WTC11 (cell line): ENCODE measurements at regions not wholly inside any gene's neighbourhood (a gene's known extent, or its start where the extent isn't known, plus 50 kb on each side); places are given as distances from the start of the nearest gene placed in this dataset.
A peak's percentile ranks its signal among the peaks of the same experiment; 100 is the strongest.
"Not testable (repeated sequence)": the region's sequence is repeated elsewhere in the genome, so short reads cannot be mapped to it uniquely, and the experiment has no call there.

Experiments used
- ATAC-seq: fragments of 200-7000 bp; cut with Tn5 transposase; 2 replicates; pipeline ENCODE4 v1.10.0; 2021; ENCODE audit warnings: mild to moderate bottlenecking, moderate library complexity
- CTCF ChIA-PET: fragments of 300-600 bp; sonication (Branson Sonifier 250); formaldehyde crosslinking; loops from one replicate; lab custom pipeline; 2021; ENCODE audit warnings: antibody characterized with exemption; lab: Charles Lee
- POLR2A ChIA-PET: fragments of 350-600 bp; sonication (Branson Sonifier 250); formaldehyde crosslinking; loops from one replicate; lab custom pipeline; 2021; ENCODE audit warnings: antibody characterized with exemption; lab: Charles Lee
- DNase-seq: peaks from one replicate; pipeline ENCODE4 v3.0.0; 2021; ENCODE audit warnings: low spot score
- H3K27ac Mint-ChIP-seq: 2 replicates; pipeline ENCODE4 v1.8.0; 2021; ENCODE audit warnings: mixed read lengths
- H3K27me3 Mint-ChIP-seq: 2 replicates; pipeline ENCODE4 v1.8.0; 2021; ENCODE audit warnings: low read depth, mild to moderate bottlenecking, moderate library complexity, mixed read lengths
- H3K36me3 Mint-ChIP-seq: 2 replicates; pipeline ENCODE4 v1.8.0; 2021; ENCODE audit warnings: mixed read lengths
- H3K4me1 Mint-ChIP-seq: 2 replicates; pipeline ENCODE4 v1.8.0; 2022; ENCODE audit warnings: mixed read lengths
- H3K4me3 Mint-ChIP-seq: 2 replicates; pipeline ENCODE4 v1.8.0; 2021; ENCODE audit warnings: mild to moderate bottlenecking, moderate library complexity, mixed read lengths
- H3K9me3 Mint-ChIP-seq: 2 replicates; pipeline ENCODE4 v1.8.0; 2021; ENCODE audit warnings: mixed read lengths
- FOXK1 ChIP-seq: sonication (generic); formaldehyde crosslinking; IDR thresholded peaks from 2 replicates; pipeline ENCODE4 v1.8.0; 2022; ENCODE audit warnings: mild to moderate bottlenecking, moderate library complexity, missing genetic modification reagents
- JUN ChIP-seq: sonication (generic); formaldehyde crosslinking; IDR thresholded peaks from 2 replicates; pipeline ENCODE4 v1.8.0; 2023; ENCODE audit warnings: mild to moderate bottlenecking, missing genetic modification reagents
- MXD4 ChIP-seq: fragments of 250-450 bp; sonication (Bioruptor Pico); IDR thresholded peaks from 2 replicates; pipeline ENCODE4 v1.8.0; 2021; ENCODE audit warnings: mild to moderate bottlenecking, moderate library complexity, borderline replicate concordance
- SMAD4 ChIP-seq: sonication (generic); formaldehyde crosslinking; IDR thresholded peaks from 2 replicates; pipeline ENCODE4 v1.8.0; 2022; ENCODE audit warnings: mild to moderate bottlenecking, missing genetic modification reagents
- TCF7 ChIP-seq: sonication (generic); formaldehyde crosslinking; IDR thresholded peaks from 2 replicates; pipeline ENCODE4 v1.8.0; 2022; ENCODE audit warnings: mild to moderate bottlenecking, low read depth, missing genetic modification reagents, moderate library complexity
- TEAD1 ChIP-seq: sonication (generic); formaldehyde crosslinking; IDR thresholded peaks from 2 replicates; pipeline ENCODE4 v1.8.0; 2022; ENCODE audit warnings: mild to moderate bottlenecking, missing genetic modification reagents
- ZNF232 ChIP-seq: sonication (generic); formaldehyde crosslinking; IDR thresholded peaks from 2 replicates; pipeline ENCODE4 v1.8.0; 2022; ENCODE audit warnings: mild to moderate bottlenecking, missing genetic modification reagents
- ZNF317 ChIP-seq: sonication (generic); formaldehyde crosslinking; IDR thresholded peaks from 2 replicates; pipeline ENCODE4 v1.8.1; 2023; ENCODE audit warnings: low read depth, mild to moderate bottlenecking, moderate library complexity, missing genetic modification reagents, borderline replicate concordance
- TF ChIP-seq, protein P1 (sequence below): sonication (generic); formaldehyde crosslinking; IDR thresholded peaks from 2 replicates; pipeline ENCODE4 v1.8.1; 2023; ENCODE audit warnings: mild to moderate bottlenecking, missing genetic modification reagents, borderline replicate concordance
- TF ChIP-seq, protein P2 (sequence below): fragments of 200-600 bp; IDR thresholded peaks from 2 replicates; pipeline ENCODE4 v1.8.0; 2022; ENCODE audit warnings: antibody characterized with exemption
- TF ChIP-seq, protein P3 (sequence below): sonication (generic); formaldehyde crosslinking; IDR thresholded peaks from 2 replicates; pipeline ENCODE4 v1.8.0; 2022; ENCODE audit warnings: mild to moderate bottlenecking, missing genetic modification reagents
- TF ChIP-seq, protein P4 (sequence below): sonication (generic); formaldehyde crosslinking; IDR thresholded peaks from 2 replicates; pipeline ENCODE4 v1.8.1; 2022; ENCODE audit warnings: mild to moderate bottlenecking, moderate library complexity, missing genetic modification reagents
- TF ChIP-seq, protein P5 (sequence below): sonication (generic); formaldehyde crosslinking; IDR thresholded peaks from 2 replicates; pipeline ENCODE4 v1.8.1; 2023; ENCODE audit warnings: mild to moderate bottlenecking, missing genetic modification reagents

DNA sequence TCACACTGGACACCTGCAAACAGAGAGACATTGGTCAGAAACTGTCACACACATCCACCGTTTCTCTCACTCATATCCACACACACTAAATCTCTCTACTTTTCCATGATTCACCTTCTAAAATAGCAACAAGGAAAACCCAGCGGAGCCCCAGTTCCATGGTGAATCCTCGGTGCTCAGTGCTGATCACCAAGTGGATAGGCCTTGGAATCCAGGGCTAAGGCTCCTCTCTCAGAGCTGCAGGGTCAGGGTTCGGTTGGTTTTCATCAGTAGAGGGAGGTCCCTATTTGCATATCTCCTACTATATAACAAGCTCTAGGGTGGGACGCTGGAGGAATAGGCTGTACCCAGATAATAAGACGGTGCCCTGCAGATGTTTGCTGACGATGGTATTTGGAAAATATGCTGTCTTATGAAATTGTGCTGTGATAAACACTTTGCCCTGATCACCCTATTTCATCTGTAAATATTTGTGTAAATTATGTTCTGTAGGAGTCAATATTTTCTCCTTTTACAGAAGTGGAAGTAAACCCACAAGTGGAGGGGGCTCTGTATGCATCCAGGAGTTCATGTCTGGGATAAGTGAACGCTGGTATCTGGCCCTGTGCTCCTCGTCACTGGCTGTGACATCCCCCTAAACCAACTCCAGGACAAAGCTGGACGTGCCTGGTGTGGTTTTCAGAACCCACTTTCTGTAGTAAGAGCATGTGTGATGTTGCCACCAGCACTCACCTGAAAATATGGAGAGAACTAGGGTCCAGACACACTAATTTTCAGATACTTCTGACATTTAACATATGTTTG is 709.2 kb downstream of the TMEM121 start (continued):
- TF ChIP-seq, protein P1, sequence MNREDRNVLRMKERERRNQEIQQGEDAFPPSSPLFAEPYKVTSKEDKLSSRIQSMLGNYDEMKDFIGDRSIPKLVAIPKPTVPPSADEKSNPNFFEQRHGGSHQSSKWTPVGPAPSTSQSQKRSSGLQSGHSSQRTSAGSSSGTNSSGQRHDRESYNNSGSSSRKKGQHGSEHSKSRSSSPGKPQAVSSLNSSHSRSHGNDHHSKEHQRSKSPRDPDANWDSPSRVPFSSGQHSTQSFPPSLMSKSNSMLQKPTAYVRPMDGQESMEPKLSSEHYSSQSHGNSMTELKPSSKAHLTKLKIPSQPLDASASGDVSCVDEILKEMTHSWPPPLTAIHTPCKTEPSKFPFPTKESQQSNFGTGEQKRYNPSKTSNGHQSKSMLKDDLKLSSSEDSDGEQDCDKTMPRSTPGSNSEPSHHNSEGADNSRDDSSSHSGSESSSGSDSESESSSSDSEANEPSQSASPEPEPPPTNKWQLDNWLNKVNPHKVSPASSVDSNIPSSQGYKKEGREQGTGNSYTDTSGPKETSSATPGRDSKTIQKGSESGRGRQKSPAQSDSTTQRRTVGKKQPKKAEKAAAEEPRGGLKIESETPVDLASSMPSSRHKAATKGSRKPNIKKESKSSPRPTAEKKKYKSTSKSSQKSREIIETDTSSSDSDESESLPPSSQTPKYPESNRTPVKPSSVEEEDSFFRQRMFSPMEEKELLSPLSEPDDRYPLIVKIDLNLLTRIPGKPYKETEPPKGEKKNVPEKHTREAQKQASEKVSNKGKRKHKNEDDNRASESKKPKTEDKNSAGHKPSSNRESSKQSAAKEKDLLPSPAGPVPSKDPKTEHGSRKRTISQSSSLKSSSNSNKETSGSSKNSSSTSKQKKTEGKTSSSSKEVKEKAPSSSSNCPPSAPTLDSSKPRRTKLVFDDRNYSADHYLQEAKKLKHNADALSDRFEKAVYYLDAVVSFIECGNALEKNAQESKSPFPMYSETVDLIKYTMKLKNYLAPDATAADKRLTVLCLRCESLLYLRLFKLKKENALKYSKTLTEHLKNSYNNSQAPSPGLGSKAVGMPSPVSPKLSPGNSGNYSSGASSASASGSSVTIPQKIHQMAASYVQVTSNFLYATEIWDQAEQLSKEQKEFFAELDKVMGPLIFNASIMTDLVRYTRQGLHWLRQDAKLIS (CRISPR knock-in tag): no peak
- TF ChIP-seq ZNF317 (CRISPR knock-in tag): no peak
- TF ChIP-seq, protein P2, sequence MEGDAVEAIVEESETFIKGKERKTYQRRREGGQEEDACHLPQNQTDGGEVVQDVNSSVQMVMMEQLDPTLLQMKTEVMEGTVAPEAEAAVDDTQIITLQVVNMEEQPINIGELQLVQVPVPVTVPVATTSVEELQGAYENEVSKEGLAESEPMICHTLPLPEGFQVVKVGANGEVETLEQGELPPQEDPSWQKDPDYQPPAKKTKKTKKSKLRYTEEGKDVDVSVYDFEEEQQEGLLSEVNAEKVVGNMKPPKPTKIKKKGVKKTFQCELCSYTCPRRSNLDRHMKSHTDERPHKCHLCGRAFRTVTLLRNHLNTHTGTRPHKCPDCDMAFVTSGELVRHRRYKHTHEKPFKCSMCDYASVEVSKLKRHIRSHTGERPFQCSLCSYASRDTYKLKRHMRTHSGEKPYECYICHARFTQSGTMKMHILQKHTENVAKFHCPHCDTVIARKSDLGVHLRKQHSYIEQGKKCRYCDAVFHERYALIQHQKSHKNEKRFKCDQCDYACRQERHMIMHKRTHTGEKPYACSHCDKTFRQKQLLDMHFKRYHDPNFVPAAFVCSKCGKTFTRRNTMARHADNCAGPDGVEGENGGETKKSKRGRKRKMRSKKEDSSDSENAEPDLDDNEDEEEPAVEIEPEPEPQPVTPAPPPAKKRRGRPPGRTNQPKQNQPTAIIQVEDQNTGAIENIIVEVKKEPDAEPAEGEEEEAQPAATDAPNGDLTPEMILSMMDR: no peak
- TF ChIP-seq ZNF232 (CRISPR knock-in tag): no peak
- no peak for TF ChIP-seq JUN
- no peak for TF ChIP-seq SMAD4 (CRISPR knock-in tag)

DNA sequence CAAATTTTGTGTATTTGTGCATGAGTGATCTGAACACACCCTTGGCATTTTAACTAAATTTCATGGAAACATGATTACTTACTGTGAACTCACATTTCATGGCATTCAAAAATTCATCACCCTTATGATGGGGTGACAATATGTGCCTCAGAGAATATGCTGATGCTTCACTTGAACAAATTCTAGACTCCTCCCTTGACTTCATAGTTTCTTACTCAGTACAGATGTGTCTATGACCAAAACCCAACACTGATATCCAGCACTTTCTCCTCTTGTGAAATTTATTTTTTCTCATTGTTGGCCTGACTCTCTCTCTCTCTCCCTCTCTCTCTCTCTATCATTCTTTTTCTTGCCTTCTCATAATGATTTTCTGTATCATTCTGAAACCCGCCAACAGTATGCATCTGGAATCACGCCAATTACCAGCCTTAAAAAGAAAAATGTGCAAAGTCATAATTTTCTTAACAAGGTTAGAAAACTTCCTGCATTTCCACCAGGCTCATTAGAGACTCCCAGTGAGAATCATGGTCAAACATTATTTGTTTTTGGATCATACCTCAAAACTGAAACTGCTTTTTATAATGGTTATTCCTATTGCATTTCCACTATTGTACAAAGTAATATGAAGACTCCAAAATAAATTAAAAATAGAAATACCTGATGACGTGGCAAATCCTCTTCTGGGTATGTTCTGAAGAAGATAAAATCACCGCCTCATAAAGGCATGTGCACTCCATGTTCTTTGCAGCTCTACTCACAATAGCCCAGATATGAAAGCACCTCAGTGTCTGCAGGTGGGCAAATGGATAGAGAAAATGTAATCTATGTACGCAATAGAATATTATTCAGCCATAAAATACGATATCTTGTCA is 722.2 kb downstream of the TMEM121 start:
- H3K36me3 Mint-ChIP-seq: peaks cover 77% of the 10 kb centered on the region
- ATAC-seq (no peak), DNase-seq (no peak)
- no peaks in the 10 kb centered on the region for H3K4me1 Mint-ChIP-seq
- H3K27me3 Mint-ChIP-seq: peaks cover 14% of the 10 kb centered on the region
- no peak for TF ChIP-seq MXD4 (CRISPR knock-in tag)
- TF ChIP-seq, protein P3, sequence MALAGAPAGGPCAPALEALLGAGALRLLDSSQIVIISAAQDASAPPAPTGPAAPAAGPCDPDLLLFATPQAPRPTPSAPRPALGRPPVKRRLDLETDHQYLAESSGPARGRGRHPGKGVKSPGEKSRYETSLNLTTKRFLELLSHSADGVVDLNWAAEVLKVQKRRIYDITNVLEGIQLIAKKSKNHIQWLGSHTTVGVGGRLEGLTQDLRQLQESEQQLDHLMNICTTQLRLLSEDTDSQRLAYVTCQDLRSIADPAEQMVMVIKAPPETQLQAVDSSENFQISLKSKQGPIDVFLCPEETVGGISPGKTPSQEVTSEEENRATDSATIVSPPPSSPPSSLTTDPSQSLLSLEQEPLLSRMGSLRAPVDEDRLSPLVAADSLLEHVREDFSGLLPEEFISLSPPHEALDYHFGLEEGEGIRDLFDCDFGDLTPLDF (CRISPR knock-in tag): no peak
- TF ChIP-seq, protein P4, sequence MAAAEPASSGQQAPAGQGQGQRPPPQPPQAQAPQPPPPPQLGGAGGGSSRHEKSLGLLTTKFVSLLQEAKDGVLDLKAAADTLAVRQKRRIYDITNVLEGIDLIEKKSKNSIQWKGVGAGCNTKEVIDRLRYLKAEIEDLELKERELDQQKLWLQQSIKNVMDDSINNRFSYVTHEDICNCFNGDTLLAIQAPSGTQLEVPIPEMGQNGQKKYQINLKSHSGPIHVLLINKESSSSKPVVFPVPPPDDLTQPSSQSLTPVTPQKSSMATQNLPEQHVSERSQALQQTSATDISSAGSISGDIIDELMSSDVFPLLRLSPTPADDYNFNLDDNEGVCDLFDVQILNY (CRISPR knock-in tag): no peak
- TF ChIP-seq TCF7 (CRISPR knock-in tag): no peak
- TF ChIP-seq TEAD1 (CRISPR knock-in tag): no peak
- no peak for TF ChIP-seq ZNF317 (CRISPR knock-in tag)
- TF ChIP-seq, protein P5, sequence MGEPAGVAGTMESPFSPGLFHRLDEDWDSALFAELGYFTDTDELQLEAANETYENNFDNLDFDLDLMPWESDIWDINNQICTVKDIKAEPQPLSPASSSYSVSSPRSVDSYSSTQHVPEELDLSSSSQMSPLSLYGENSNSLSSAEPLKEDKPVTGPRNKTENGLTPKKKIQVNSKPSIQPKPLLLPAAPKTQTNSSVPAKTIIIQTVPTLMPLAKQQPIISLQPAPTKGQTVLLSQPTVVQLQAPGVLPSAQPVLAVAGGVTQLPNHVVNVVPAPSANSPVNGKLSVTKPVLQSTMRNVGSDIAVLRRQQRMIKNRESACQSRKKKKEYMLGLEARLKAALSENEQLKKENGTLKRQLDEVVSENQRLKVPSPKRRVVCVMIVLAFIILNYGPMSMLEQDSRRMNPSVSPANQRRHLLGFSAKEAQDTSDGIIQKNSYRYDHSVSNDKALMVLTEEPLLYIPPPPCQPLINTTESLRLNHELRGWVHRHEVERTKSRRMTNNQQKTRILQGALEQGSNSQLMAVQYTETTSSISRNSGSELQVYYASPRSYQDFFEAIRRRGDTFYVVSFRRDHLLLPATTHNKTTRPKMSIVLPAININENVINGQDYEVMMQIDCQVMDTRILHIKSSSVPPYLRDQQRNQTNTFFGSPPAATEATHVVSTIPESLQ: no peak
- no peak for TF ChIP-seq FOXK1 (CRISPR knock-in tag)
- ChIA-PET POLR2A (interaction anchor here (0.7 kb wide), 1 partner anchor 443 kb away, joined by 3 read pairs; no protein-coding TSS in a partner anchor), CTCF (no interaction called here)
- peaks cover 91% of the 10 kb centered on the region for H3K9me3 Mint-ChIP-seq
- H3K27ac Mint-ChIP-seq: no peak overlapping the region
- no peak overlapping the region for H3K4me3 Mint-ChIP-seq

DNA sequence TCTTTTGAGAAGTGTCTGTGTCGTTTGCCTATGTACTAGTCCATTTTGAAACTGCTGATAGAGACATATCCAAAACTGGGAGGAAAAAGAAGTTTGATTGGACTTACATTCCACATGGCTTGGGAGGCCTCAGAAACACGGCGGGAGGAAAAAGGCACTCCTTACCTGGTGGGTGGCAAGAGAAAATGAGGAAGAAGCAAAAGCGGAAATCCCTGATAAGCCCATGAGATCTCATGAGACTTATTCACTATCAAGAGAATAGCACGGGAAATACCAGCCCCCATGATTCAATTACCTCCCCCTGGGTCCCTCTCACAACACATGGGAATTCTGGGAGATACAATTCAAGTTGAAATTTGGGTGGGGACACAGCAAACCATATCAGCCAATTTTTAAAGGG is 727.6 kb downstream of the TMEM121 start:
- H3K27me3 Mint-ChIP-seq, CTCF ChIA-PET, H3K4me1 Mint-ChIP-seq, H3K27ac Mint-ChIP-seq, DNase-seq, H3K4me3 Mint-ChIP-seq, ATAC-seq, POLR2A ChIA-PET: not testable (repeated sequence)
- peaks cover 75% of the 10 kb centered on the region for H3K9me3 Mint-ChIP-seq
- H3K36me3 Mint-ChIP-seq: peaks cover 62% of the 10 kb centered on the region

DNA sequence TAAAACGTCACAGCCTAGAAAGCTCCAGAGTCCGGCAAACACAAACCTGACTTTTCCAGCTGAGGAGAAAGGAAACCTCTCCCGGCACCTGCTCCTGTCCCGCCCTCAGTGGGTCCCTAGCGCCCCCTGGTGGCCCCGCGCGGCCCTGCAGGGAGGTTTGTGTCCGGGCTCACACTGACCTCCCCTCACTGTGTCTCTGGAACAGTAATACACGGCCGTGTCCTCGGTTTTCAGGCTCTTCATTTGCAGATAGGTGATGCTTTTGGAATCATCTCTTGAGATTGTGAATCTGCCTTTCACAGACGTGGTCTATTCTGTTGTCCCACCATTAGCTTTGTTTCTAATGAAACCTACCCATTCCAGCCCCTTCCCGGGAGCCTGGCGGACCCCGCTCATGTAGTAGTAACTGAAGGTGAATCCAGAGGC is 731.2 kb downstream of the TMEM121 start:
- H3K4me3 Mint-ChIP-seq, H3K27ac Mint-ChIP-seq, POLR2A ChIA-PET, H3K4me1 Mint-ChIP-seq, ATAC-seq, CTCF ChIA-PET: not testable (repeated sequence)
- H3K36me3 Mint-ChIP-seq: peaks cover 73% of the 10 kb centered on the region
- peaks cover 11% of the 10 kb centered on the region for H3K27me3 Mint-ChIP-seq
- peaks cover 80% of the 10 kb centered on the region for H3K9me3 Mint-ChIP-seq
- peak; percentile 23 for DNase-seq
